ENCODE measurements at regions not wholly inside any gene's neighbourhood (a gene's known extent, or its start where the extent isn't known, plus 50 kb on each side); places are given as distances from the start of the nearest gene placed in this dataset.

- TF ChIP-seq POLR2A (IDR thresholded peaks at IDR 0.05), result no peak
- no peak for TF ChIP-seq POLR2AphosphoS5 (IDR thresholded peaks at IDR 0.05)
Observed at GRCh38 chr1:200345520-200345919, 64.3 kb downstream of the ZNF281 start.

Measured in upper lobe of left lung (tissue), 4 donors.